Panc1 (cell line): ENCODE measurements at regions not wholly inside any gene's neighbourhood (a gene's known extent, or its start where the extent isn't known, plus 50 kb on each side); places are given as distances from the start of the nearest gene placed in this dataset.

Source experiments
- CTCF ChIP-seq: fragments of 450-650 bp; IDR thresholded peaks from 2 replicates; pipeline ENCODE4 v1.5.1; 2017; ENCODE audit warnings: mild to moderate bottlenecking
- POLR2AphosphoS5 ChIP-seq: IDR thresholded peaks from 2 replicates; pipeline ENCODE4 v1.6.1; 2012; ENCODE audit warnings: mild to moderate bottlenecking, low read depth, low read length, moderate library complexity
- REST ChIP-seq, 2 experiments: IDR thresholded peaks; 2 replicates each; pipeline ENCODE4 v1.6.1; 2011 to 2012; ENCODE audit warnings: low read depth in 2 of 2, control low read depth in 1 of 2, low read length in 1 of 2, mild to moderate bottlenecking in 1 of 2, moderate library complexity in 1 of 2; ENCODE audit not compliant: insufficient read depth in 1 of 2

- no peak for TF ChIP-seq CTCF
- TF ChIP-seq POLR2AphosphoS5: no peak
- TF ChIP-seq REST (IDR thresholded peaks at IDR 0.05; ENCODE audit: insufficient read depth in 1 of 2, low read depth in 2 of 2, low read length in 1 of 2): no peak
Observed at GRCh38 chr5:56337715-56338319, 104.7 kb upstream of the ANKRD55 start.
